GM12891 (cell line): ENCODE measurements at regions not wholly inside any gene's neighbourhood (a gene's known extent, or its start where the extent isn't known, plus 50 kb on each side); places are given as distances from the start of the nearest gene placed in this dataset.

Experiments
- POLR2AphosphoS5 ChIP-seq: IDR thresholded peaks from 2 replicates; pipeline ENCODE4 v1.6.1; 2011; ENCODE audit warnings: low read depth, low read length, control low read depth
- SPI1 ChIP-seq: IDR thresholded peaks from 2 replicates; pipeline ENCODE4 v1.6.1; 2011; ENCODE audit warnings: low read depth, low read length, control low read depth

DNA sequence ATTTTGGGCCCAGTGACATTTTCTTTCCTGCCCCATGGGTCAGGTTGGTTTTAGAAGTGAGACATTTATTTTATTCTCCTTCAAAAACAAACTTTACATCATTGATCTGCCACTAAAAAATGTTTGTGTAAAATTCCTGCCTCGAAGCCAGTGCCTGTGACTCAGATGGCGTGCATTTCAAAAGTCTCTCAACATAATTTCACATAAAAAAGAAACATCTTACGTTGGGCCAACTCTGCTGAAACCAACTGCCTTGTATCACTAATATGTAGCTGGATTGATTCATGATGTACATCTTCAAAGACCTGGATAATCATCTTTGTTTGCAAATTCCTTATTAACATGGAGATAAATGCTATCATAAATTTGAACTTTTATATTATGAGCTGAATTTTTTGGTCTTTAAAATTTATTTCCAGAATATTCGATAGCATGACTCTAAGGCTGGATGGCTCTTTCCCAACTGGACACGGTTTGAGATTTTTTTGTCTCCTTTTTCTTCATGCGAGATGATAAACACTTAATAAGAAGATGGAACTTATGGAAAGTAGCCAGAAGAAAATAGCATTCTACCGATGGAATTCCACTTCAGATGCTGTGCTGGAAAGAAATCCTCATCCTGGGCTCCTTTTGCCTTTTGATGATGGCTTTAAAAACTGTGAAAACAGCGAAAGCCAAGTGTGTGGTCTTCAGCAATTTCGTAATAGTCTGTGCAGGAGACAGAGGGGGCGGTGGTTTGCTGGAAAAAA, 420.5 kb downstream of the FGF9 start:
- TF ChIP-seq SPI1 = no peak
- no peak for TF ChIP-seq POLR2AphosphoS5
